ENCODE measurements at regions not wholly inside any gene's neighbourhood (a gene's known extent, or its start where the extent isn't known, plus 50 kb on each side); places are given as distances from the start of the nearest gene placed in this dataset.
A peak's percentile ranks its signal among the peaks of the same experiment; 100 is the strongest.

GRCh38 chr5:50965654-50966375, 299.4 kb downstream of the PARP8 start:
- H3K27me3 ChIP-seq = peaks cover 49 to 96% (median 78%) of the 10 kb centered on the region in 9 donors
- no peak for ATAC-seq
- no peaks in the 10 kb centered on the region for H3K36me3 ChIP-seq
- H3K4me3 ChIP-seq = no peak overlapping the region
- intact Hi-C loops (cut with DNase I) = loop anchor here in 3 of 10 donors (10.0 kb wide), 2 partner anchors 1689 to 1699 kb away; no protein-coding TSS in a partner anchor
- TF ChIP-seq CTCF (IDR thresholded peaks at IDR 0.05) = no peak
- no peak for TF ChIP-seq POLR2A (IDR thresholded peaks at IDR 0.05)
- 21 to 44% (median 30%) methylated on average over 27 to 29 of the region's 29 CpGs for WGBS, 4 donors
- peaks cover 2 to 53% (median 40%) of the 10 kb centered on the region in 12 donors for H3K4me1 ChIP-seq
- no peak for DNase-seq
- no peaks in the 10 kb centered on the region for H3K9me3 ChIP-seq
- H3K27ac ChIP-seq = no peak overlapping the region

GRCh38 chr5:50967009-50967562, 300.6 kb downstream of the PARP8 start:
- no peaks in the 10 kb centered on the region for H3K36me3 ChIP-seq
- DNase-seq (no peak), ATAC-seq (no peak)
- TF ChIP-seq POLR2A (IDR thresholded peaks at IDR 0.05) (no peak), CTCF (IDR thresholded peaks at IDR 0.05) (no peak)
- peaks cover 49 to 94% (median 75%) of the 10 kb centered on the region in 9 donors for H3K27me3 ChIP-seq
- H3K4me3 ChIP-seq = peak overlapping the region in 11 of 12 donors; percentile 20 to 55 (median 48)
- WGBS, 4 donors = 4 to 8% (median 6%) methylated on average over 12 of the region's 12 CpGs
- no peaks in the 10 kb centered on the region for H3K9me3 ChIP-seq
- peaks cover 2 to 53% (median 40%) of the 10 kb centered on the region in 12 donors for H3K4me1 ChIP-seq
- intact Hi-C loops (cut with DNase I) = loop anchor here in 3 of 10 donors (10.0 kb wide), 2 partner anchors 1688 to 1698 kb away; no protein-coding TSS in a partner anchor
- peak overlapping the region in 1 of 12 donors; percentile 67 for H3K27ac ChIP-seq

GRCh38 chr5:50967563-50968355, 301.3 kb downstream of the PARP8 start:
- H3K27ac ChIP-seq = peak overlapping the region in 1 of 12 donors; percentile 67
- no peaks in the 10 kb centered on the region for H3K9me3 ChIP-seq
- H3K4me3 ChIP-seq = peak overlapping the region; percentile 20 to 55 (median 46)
- H3K36me3 ChIP-seq = no peaks in the 10 kb centered on the region
- intact Hi-C loops (cut with DNase I) = loop anchor here in 3 of 10 donors (10.0 kb wide), 2 partner anchors 1687 to 1697 kb away; no protein-coding TSS in a partner anchor
- peak in 2 of 5 donors; percentile 32 to 37 for DNase-seq
- TF ChIP-seq POLR2A (IDR thresholded peaks at IDR 0.05) (no peak), CTCF (IDR thresholded peaks at IDR 0.05) (no peak)
- peaks cover 2 to 53% (median 40%) of the 10 kb centered on the region in 12 donors for H3K4me1 ChIP-seq
- peak in 3 of 4 donors; percentile 50 to 70 (median 60) for ATAC-seq
- whole genome bisulfite sequencing, 4 donors = 3 to 4% (median 4%) methylated on average over 22 of the region's 22 CpGs
- peaks cover 49 to 96% (median 75%) of the 10 kb centered on the region in 9 donors for H3K27me3 ChIP-seq
